Loucy (cell line): ENCODE measurements at regions not wholly inside any gene's neighbourhood (a gene's known extent, or its start where the extent isn't known, plus 50 kb on each side); places are given as distances from the start of the nearest gene placed in this dataset.

Experiments
- H2AFZ ChIP-seq: fragments of 200-600 bp; sonication (generic); 2 replicates; pipeline ENCODE4 v1.6.0; 2016; ENCODE audit warnings: antibody characterized with exemption, mild to moderate bottlenecking, low read length, moderate library complexity
- H3F3A ChIP-seq: fragments of 200-600 bp; 2 replicates; pipeline ENCODE4 v1.6.0; 2016; ENCODE audit warnings: antibody characterized with exemption, low read depth, mild to moderate bottlenecking
- H3K27me3 ChIP-seq: fragments of 200-600 bp; sonication (generic); 2 replicates; pipeline ENCODE4 v1.6.1; 2014; ENCODE audit warnings: low read length, mild to moderate bottlenecking; ENCODE audit not compliant: insufficient read depth, poor library complexity, severe bottlenecking
- H3K36me3 ChIP-seq: fragments of 200-600 bp; sonication (generic); 2 replicates; pipeline ENCODE4 v1.6.1; 2016; ENCODE audit warnings: low read length; ENCODE audit not compliant: insufficient read depth
- H3K4me1 ChIP-seq: fragments of 200-600 bp; sonication (generic); 2 replicates; pipeline ENCODE4 v1.5.1; 2014; ENCODE audit warnings: low read length, mild to moderate bottlenecking; ENCODE audit not compliant: insufficient read depth, poor library complexity, severe bottlenecking
- H3K4me2 ChIP-seq: fragments of 200-600 bp; sonication (generic); 2 replicates; pipeline ENCODE4 v1.6.0; 2014; ENCODE audit warnings: antibody characterized with exemption, low read length, low read depth, mild to moderate bottlenecking; ENCODE audit not compliant: poor library complexity, severe bottlenecking
- H3K4me3 ChIP-seq: fragments of 200-600 bp; sonication (generic); 2 replicates; pipeline ENCODE4 v1.5.1; 2014; ENCODE audit warnings: low read length, mild to moderate bottlenecking, mixed read lengths; ENCODE audit not compliant: poor library complexity, severe bottlenecking
- H3K79me2 ChIP-seq: fragments of 200-600 bp; sonication (generic); 2 replicates; pipeline ENCODE4 v1.6.1; 2014; ENCODE audit warnings: low read length; ENCODE audit not compliant: insufficient read depth
- H3K9ac ChIP-seq: fragments of 200-600 bp; sonication (generic); 2 replicates; pipeline ENCODE4 v1.6.0; 2014; ENCODE audit warnings: mild to moderate bottlenecking, low read depth, low read length, moderate library complexity; ENCODE audit not compliant: poor library complexity, severe bottlenecking
- H3K9me2 ChIP-seq: fragments of 200-600 bp; sonication (generic); replicated peaks from 2 replicates; pipeline ENCODE4 v1.6.1; 2016; ENCODE audit warnings: low read depth, low read length, mixed read lengths
- H3K9me3 ChIP-seq: fragments of 200-600 bp; sonication (generic); 2 replicates; pipeline ENCODE4 v1.6.1; 2014; ENCODE audit warnings: mild to moderate bottlenecking, antibody characterized with exemption, low read length, low read depth; ENCODE audit not compliant: insufficient read depth
- H4K20me1 ChIP-seq: fragments of 200-600 bp; sonication (generic); 2 replicates; pipeline ENCODE4 v1.6.0; 2014; ENCODE audit warnings: antibody characterized with exemption, low read length, mild to moderate bottlenecking; ENCODE audit not compliant: insufficient read depth, poor library complexity, severe bottlenecking
- CTCF ChIP-seq: fragments of 200-600 bp; sonication (generic); conservative IDR thresholded peaks from 2 replicates; pipeline ENCODE4 v1.5.1; 2014; ENCODE audit warnings: mild to moderate bottlenecking, antibody characterized with exemption, low read length
- EZH2phosphoT487 ChIP-seq: fragments of 200-600 bp; IDR thresholded peaks from 2 replicates; pipeline ENCODE4 v1.6.1; 2018; ENCODE audit warnings: antibody characterized with exemption, mild to moderate bottlenecking, moderate library complexity, borderline replicate concordance

GRCh38 chr5:5628866-5629606, 206.6 kb downstream of the ICE1 start:
- H3K4me3 ChIP-seq = no peak overlapping the region
- H3K9ac ChIP-seq = no peak overlapping the region
- no peaks in the 10 kb centered on the region for H3K4me1 ChIP-seq
- H3K27me3 ChIP-seq = no peaks in the 10 kb centered on the region
- no peaks in the 10 kb centered on the region for H4K20me1 ChIP-seq
- peaks cover 8% of the 10 kb centered on the region; the same call in 1 of the 2 replicates for H3K9me3 ChIP-seq
- no peaks in the 10 kb centered on the region for H3F3A ChIP-seq
- TF ChIP-seq CTCF (no peak), EZH2phosphoT487 (no peak)
- H2AFZ ChIP-seq = no peak overlapping the region
- no peaks in the 10 kb centered on the region for H3K9me2 ChIP-seq
- H3K4me2 ChIP-seq = no peak overlapping the region
- no peaks in the 10 kb centered on the region for H3K79me2 ChIP-seq
- no peaks in the 10 kb centered on the region for H3K36me3 ChIP-seq

DNA sequence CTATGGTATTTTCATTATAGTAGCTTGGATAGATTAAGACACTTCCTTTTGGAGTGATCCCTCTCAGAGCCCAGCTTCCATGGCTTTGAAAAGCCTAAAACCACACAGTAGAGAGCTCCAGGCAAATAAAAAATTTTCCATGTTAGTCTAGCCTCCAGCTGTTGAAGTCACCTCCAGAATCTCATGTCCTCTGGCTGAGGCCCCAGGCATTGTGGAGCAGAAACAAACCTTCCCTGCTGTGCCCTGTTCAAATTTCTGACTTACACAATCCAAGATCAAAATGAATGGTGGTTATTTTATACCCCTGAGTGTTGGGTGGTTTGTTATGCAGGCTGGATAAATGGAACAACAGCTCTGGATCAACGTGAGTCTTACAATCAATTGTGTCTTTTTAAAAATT, 203.9 kb downstream of the ICE1 start:
- Histone ChIP-seq H3K4me3 (no peak overlapping the region), H3K9me3 (peaks cover 9% of the 10 kb centered on the region; the same call in 1 of the 2 replicates), H3K36me3 (no peaks in the 10 kb centered on the region), H3K79me2 (no peaks in the 10 kb centered on the region), H3K4me1 (no peaks in the 10 kb centered on the region), H3K27me3 (no peaks in the 10 kb centered on the region), H3K4me2 (no peak overlapping the region), H2AFZ (no peak overlapping the region), H3K9ac (no peak overlapping the region), H3F3A (no peaks in the 10 kb centered on the region), H4K20me1 (no peaks in the 10 kb centered on the region), H3K9me2 (no peaks in the 10 kb centered on the region)
- no peak for TF ChIP-seq CTCF

GRCh38 chr5:5625491-5625890, 203.0 kb downstream of the ICE1 start:
- no peaks in the 10 kb centered on the region for H3K79me2 ChIP-seq
- H3K9ac ChIP-seq = no peak overlapping the region
- H3K4me2 ChIP-seq = no peak overlapping the region
- no peaks in the 10 kb centered on the region for H3K9me2 ChIP-seq
- H3K27me3 ChIP-seq = no peaks in the 10 kb centered on the region
- no peaks in the 10 kb centered on the region for H3K36me3 ChIP-seq
- no peaks in the 10 kb centered on the region for H3F3A ChIP-seq
- no peak overlapping the region for H3K4me3 ChIP-seq
- H4K20me1 ChIP-seq = no peaks in the 10 kb centered on the region
- H3K4me1 ChIP-seq = no peaks in the 10 kb centered on the region
- H2AFZ ChIP-seq = no peak overlapping the region
- peaks cover 9% of the 10 kb centered on the region; the same call in 1 of the 2 replicates for H3K9me3 ChIP-seq
- TF ChIP-seq CTCF = no peak
- no peak for TF ChIP-seq EZH2phosphoT487
